Left lobe of liver (tissue), 2 donors: ENCODE measurements at regions not wholly inside any gene's neighbourhood (a gene's known extent, or its start where the extent isn't known, plus 50 kb on each side); places are given as distances from the start of the nearest gene placed in this dataset.
"Not testable (repeated sequence)": the region's sequence is repeated elsewhere in the genome, so short reads cannot be mapped to it uniquely, and the experiment has no call there.

Experiments
- ATAC-seq: fragments of 200-7000 bp; cut with Tn5 transposase; one replicate; pipeline ENCODE4 v1.9.1; 2020; ENCODE audit warnings: mild to moderate bottlenecking, moderate library complexity
- DNase-seq: peaks from one replicate; pipeline ENCODE4 v3.0.0-alpha.2; 2020; ENCODE audit warnings: low spot score
- donor health status: DM: no; HTN: no; CAD: no; lungs with moderate emphysema.
- donor health status: DM: no; HTN: yes; CAD: no.

DNA sequence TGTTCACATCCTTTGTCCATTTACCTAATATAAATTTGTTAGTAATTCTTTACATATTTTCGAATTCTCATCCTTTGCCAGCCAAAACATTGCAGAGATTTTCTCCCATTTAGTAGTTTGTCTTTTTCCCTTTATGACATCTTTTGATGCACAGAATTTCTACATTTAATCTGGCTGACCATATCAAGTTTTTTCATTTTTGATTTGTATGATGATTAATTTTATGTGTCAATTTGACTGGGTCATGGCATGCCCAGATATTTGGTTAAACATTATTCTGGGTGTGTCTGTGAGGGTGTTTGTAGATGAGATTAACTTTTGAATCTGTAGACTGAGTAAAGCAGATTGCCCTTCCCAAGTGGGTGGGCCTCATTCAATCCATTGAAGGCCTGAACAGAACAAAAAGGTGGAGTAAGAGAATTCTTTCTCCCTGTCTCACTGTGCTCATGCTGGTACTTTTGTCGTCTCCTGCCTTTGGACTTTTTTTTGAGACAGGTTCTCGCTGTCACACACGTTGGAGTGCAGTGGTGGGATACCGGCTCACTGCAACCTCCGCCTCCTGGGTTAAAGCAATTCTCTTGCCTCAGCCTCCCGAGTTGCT, 72.1 kb upstream of the EPB41L1 start:
- ATAC-seq: no peak
- no peak for DNase-seq

DNA sequence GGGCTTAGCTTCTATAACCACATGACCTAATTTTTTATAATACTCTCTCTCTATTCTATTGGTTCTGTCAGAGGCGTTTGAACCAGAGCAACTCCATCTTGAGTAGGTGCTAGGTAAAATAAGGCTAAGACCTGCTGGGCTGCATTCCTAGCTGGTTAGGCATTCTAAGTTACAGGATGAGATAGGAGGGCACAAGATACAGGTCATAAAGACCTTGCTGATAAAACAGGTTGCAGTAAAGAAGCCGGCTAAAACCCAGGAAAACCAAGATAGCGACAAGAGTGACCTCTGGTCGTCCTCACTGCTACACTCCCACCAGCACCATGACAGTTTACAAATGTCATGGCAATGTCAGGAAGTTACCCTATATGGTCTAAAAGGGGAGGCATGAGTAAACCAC, 71.3 kb upstream of the EPB41L1 start:
- ATAC-seq, DNase-seq: not testable (repeated sequence)

DNA sequence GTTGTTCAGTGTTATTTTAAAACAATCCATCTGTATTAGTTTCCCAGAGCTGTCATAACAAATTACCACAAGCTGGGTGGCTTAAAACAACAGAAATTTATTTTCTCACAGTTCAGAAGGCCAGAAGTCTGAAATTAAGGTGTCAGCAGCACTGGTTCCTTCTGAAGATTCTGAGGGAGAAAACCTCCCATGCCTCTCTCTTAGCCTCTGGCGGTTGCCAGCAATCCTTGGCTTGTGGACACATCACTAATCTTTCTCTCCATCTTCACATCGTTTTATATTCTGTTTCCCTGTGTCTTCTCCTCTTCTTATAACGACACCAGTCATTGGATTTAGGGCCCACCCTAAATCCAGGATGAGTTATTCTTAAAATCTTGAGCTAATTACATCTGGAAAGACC, 70.2 kb upstream of the EPB41L1 start:
- DNase-seq (no peak), ATAC-seq (no peak)

DNA sequence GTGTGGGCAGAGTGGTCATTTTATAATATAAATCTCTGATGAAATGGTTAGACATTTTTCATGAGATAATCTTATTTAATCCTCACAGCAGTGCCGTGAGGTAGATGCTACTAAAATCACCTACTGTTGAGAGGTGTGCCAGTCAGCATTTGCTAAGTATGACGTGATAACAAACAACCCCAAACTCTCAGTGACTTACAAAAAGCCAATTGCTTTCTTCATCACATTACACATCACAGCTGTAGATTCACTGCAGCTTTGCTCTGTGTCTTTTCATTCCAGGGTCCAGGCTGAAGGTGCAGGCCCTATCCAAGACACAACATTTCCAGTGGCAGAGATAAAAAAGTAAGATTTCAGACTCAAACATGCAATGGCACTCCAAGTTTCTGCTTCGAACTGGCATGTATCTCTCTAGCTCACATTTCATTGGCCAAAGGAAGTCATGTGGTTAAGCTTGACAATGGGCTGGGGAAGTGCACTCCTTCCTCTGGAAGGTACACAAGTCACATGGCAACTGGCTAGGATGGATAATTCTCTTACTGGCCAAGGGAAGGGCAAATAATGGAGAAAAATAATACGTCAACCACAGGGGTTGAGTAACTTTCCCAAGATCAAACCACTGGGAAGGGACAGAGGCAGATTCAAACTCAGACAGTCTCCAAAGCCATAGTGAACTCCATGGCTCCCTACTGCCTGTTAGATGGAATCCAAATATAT, 69.5 kb upstream of the EPB41L1 start:
- no peak for DNase-seq
- no peak for ATAC-seq

DNA sequence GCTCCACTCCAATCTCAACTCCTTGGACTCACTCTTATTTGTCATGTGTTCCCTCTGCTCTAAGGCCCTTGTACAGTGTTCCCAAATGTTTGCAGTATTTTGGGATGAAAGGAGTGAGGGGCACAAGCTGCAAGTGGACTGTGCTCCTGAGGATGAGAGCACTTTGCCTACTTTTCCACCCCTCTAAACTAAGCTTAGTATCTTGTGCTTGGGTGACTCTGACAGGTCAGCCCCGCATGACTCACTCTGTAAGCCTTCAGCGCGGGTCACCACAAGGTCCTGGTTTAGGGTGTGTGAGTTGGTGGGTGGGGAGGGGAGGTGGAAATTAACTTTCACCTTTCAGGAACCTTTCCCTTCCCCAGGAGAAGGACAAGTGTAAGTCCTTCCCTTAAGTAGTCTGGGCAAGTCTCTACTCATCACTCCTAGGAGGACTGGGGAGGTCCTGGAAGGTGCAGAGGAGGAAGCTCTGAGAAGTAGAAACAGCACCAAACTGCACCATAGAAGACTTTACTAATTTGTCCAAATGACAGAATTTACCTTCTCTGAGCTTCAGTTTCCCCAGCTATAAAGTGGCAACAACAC, 68.8 kb upstream of the EPB41L1 start:
- DNase-seq (no peak), ATAC-seq (no peak)

DNA sequence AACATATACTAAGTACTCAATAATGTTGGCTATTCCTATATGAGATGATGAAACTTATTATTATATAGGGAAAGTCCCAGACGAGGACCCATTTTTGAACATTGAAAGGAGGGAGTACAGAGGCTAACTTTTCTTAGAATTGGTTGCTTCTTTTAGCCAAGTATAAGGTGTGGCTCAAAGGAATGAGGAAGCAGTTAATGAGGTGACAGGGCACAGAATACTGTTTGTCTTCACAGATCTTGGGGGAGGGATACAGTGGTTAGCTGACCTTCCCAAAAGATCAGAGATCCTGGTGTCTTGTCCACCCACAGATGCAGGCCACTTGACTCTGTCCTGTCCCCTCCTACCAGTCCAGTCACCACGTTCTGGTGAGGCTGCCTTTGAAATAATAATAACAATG, 67.8 kb upstream of the EPB41L1 start:
- ATAC-seq: no peak
- no peak for DNase-seq

DNA sequence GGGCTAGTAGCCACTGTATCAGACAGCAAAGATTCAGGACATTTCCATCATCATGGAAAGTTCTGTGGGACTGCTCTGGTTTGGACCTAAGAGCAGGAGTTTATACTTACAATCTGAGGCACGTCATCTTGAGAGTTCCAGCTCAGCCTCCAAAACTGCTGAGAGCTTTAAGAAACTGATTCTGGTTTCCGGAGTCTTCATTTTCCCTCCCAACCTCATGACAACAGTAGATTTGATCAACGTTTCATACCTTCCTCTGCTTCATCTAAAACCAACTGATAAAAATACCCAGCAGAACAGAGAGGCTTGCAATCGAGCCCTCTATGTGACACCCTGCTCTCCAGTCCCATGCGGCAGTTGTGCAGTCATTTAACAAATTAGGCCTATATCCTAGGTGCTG, 64.3 kb upstream of the EPB41L1 start:
- ATAC-seq (no peak), DNase-seq (no peak)

DNA sequence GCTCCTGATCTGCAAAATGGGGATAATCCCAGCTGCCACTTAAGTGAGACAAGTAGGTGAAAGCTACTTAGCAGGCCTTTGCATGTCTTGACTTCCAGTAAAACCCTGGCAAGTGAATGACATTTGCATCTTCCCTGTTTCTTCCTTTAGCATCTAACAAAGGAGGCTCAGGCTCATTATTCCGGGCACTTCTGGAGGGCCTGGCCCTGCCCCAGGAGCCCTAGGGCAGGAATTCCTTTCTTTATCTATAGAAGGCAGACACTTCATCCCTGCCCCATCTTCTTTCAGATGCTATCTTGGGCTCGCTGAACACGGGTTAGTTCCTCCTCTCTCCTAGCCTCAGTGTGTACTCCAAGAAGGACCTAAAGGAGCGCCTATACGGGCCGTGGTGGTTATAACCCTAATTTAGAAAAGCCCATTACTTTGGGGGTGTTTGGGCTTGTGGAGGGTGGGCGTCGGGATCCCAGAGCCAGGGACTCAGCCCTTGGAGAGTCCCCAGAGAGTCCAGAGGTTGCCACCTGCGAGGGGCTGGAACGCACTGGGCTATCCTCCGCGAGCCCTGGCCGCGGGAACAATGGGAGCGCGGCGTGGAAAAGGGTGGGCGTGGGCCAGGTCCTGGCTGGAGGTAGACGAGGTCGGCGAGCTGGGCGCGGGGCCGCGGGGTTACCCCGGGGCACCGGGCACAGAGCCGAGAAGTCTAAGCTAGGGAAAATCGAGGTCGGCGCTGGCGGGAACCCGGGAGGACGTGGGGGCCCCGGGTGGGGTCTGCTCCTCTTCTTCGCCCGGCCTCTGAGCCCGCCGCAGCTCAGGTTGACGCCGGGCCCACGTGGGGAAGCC, 62.8 kb upstream of the EPB41L1 start:
- no peak for ATAC-seq

DNA sequence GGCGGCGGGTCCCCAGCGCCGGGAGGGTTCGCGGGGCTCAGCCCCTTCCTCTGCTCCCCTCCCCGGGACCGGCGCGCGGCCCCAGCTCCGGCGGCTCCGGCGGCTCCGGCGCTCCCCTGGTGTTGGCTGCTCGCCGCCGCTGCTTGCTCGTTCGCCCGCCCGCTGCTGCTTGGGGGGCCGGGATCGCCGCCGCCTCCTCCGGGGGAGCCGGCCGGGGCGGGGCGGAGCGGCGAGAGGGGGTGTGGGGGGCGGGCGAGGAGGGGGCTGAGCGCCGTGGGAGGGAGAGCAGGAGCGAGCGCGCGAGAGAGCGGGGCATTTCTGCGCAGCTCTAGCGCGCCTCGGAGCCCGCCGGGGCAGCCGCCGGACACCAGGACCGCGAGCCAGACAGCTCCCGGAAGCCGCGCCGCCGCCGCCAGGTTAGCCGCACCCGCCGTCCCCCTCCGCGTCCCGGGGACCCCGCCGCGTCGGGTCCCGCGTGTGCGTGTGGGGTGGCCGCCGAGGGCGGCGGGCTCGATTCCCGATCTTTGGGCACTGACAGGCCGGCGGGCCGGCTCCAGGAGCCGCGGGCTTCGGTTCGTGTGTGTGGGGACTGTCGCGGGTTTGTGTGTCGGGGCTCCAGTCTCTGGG, 62.0 kb upstream of the EPB41L1 start:
- DNase-seq: no peak
- peak; percentile 79 for ATAC-seq

More for the DNA sequence above, 62.8 kb upstream of the EPB41L1 start:
- DNase-seq: no peak

DNA sequence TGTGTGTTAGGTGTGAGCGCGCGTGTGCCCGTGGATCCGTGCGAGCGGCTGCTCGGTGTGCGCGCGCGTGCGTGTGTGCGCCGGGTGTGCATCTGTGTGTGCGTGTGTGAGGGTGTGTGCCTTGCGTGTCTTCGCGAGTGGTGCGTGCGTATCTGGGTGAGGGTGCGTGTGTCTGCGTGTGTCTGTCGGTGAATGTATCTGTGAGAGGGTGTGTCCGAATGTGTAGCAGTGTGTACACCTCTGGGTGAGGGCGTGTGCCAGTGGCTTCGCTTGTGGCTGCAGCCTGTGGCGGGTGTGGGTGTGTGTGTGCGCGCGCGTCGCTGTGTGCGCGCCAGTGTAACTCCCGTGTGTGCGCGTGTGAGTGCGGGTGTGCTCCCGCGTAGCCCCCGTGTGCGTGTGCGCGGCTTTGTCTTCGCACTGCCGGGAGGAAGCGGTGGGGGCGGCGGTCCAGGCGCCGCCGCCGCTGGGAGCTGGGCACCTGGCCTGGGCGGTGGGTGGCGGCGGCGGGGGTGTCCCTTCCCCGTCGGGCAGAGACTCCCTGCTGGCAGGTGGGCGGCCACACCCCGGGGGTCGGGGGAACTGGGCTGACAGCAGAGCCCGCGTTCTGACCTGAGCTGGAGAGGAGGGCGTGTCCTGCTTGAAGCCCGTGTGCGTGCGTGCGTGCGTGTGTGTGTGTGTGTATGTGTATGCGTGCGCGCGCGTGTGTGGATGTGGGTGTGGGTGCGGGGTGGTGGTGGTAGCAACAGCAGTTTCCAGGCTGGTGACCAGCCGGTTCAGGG, 61.3 kb upstream of the EPB41L1 start:
- ATAC-seq (peak; percentile 56), DNase-seq (no peak)

DNA sequence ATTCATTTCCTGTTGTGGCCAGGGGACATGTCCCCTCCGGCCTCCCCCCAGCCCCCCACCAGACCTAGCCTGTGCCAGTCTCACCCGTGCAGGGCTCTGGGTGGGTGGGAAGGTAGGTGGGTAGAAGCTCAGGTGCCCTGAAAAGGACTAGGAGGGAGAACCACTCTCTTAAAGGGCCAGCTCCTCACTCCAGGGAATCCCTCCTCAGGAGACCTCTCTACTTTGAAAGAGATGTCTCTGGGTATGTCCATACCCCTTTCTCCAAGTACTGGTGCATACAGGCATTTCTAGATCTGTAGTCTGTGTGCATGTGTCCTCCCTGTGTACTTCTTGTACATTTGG, 60.8 kb upstream of the EPB41L1 start:
- ATAC-seq: no peak
- no peak for DNase-seq

DNA sequence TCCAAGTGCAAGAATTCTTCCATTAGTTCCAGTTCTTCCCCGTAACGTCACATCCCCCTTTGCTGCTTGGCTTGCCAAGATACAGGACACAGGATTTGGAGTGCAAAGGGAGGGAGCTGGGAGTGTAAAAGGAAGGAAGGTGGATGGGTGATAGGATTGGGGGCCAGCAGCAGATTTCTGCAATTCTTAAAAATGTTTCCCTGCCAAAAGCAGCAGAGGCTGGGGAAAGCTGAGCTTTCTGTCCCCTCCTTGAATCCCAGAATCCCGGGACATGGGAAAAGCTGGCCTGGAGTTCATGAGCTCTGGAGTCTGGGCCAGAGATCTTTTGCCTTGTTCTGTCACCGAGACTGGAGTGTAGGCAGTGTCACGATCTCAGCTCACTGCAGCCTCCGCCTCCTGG, 60.0 kb upstream of the EPB41L1 start:
- DNase-seq (no peak), ATAC-seq (no peak)

DNA sequence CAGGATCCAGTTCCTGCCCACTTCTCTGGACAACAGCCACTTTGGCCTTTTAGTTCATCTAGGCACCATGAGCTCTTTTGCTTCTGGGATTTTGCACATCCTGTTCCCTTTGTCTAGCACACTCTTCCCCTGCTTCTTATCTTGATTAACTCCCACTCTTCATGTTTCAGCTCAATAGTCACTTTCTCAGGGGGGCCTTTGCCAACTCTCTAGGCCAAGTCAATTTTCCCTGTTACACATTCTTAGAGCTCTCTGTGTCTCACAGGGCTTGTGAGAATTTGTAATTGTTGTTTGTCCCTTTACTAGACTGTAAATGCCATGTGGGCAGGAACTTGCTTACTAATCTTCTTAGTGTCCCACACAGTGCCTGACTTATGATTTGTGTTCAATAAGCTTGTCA, 58.1 kb upstream of the EPB41L1 start:
- DNase-seq (no peak), ATAC-seq (no peak)

DNA sequence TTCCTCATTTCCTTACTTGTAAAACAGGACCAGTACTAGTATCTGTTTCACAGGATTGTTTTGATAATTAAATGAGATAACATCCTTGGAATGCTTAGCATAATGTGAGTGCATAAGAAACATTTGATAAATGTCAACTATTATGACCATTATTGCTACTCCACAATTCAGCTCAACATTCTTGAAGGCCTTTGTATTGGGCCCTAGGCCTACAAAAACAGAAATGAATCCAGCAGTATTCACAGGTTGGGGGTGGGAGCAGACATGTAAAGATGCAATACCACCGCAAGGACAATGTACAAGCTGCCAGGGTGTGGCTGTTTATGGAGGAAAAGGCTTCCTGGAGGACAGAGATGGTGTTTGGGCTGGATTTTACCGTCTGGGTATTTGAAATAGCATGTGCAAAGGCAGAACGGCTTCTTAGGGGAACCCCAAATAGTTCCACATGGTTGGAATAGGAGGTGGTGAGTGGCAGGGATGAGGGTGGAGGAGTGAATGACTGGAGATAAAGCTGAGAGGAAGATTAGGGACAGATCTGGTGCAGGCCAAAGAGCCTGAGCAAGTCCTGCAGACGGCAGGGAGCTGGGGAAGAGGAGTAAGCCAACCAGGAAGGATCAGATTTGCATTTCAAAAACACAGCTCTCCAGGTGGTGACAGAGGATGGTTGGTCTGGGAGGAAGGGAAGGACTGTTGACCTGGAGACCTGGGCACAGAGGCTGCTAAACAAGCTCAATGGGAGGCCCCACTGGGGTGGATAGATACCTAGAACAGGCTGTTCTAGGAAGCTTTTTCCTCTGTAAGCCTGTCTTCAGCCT, 57.0 kb upstream of the EPB41L1 start:
- ATAC-seq (no peak), DNase-seq (no peak)

DNA sequence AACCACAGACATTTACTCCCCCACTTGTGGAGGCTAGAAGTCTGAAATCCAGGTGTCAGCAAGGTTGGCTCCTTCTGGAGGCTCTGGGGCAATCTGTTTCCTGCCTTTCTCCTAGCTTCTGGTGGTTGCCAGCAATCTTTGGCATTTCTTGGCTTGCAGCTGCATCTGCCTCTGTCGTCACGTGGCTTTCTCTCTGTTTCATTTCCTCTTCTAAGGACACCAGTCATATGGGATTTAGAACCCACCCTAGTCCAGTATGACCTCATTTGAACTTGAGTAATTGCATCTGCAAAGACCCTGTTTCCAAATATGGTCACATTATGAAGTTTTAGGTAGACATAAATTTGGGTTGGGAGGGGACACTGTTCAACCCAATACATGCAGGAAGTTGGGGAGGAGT, 56.2 kb upstream of the EPB41L1 start:
- ATAC-seq (peak; percentile 9), DNase-seq (no peak)

DNA sequence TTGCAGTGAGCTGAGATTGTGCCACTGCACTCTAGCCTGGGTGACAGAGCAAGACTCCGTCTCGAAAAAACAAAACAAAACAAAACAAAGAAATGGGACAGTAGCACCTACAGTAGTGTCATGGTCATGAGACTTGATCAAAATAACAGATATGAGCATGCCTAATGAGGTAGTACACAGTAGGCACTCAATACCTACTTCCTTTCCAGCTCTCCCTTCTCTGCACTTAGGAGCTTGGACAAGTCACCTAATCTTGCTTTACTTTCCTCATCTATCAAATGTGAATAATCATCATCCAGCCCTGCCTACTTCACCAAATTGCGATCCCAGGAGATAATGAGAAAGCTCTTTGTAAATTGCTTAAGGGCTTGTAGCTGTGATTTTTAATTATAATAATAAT, 55.4 kb upstream of the EPB41L1 start:
- no peak for DNase-seq

DNA sequence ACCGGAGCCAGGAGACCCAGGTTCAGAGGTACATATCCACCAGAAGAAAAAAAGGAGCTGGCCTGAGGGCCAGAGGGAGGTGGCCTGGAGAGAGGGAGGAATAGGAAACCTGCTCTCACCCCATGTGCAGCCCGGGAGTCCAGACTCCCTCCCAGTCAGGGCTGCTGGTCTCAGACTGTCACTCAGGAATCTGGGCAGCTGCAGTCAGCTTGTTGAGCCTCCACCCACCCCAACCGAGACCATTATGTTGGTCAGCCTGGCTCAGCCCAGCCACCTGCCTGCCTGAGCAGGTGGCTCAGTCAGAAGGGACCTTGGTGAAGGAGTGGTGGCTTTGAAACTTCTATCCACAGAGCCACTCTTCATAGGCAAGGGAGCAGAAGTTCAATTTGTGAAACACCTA, 53.3 kb upstream of the EPB41L1 start:
- ATAC-seq: no peak
- no peak for DNase-seq

More for the DNA sequence above, 55.4 kb upstream of the EPB41L1 start:
- ATAC-seq: no peak

DNA sequence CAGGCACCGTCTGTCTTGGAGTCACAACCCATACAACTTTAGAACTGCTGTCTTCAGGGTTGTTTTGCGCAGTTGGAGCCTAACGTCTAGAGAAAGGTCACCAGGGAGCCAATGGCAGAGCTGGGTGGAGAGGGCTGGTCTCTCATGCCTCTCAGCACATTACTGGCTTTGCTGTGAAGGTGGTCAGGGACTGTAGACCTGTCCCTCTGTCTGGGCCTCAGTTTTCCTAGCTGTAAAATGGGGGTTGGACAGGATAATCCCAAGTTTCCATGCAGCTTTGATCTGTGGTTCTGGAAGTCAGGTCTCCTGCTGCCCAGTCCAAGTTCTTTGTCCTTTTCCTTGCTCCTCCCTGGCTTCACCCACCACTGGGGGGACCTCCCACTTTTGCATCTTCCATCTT, 52.2 kb upstream of the EPB41L1 start:
- DNase-seq (no peak), ATAC-seq (no peak)

DNA sequence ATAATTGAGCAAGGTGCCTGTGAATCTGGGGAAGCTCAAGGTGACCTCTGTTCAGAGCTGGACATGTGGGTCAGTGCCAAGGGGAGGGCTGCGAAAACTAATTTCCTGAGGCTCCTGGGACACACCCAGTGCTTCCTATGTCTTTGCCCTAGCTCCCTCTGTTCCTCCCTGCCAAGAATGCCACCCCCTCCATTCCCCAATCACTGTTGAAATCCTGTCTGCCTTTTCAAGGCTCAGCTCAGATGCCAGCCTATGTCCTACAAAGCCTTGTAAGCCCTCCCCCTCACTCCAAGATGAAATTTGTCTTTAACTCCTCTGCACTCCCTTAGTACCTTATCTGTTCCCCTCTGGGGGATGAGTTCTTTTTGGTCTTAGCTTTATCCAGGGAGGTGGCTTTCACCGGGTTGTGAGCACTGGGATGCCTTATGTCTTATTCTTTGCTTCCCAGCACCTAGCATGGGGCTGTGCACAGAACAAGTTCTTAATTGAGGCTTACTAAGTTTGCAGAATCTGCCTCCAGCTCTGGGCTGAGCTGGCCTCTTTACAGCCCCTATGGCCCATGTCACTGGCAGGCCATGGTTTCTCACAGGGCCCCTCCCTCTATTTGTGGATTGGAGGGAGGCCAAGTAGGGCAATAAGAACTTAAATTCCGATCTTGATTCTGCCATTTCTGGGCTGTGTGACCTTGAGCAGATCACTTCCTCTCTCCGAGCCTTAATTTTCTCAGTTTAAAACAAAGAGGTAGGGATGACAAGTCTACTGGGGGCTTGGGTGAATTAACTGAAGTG, 51.5 kb upstream of the EPB41L1 start:
- ATAC-seq: no peak
- DNase-seq: no peak
